BJ (cell line): ENCODE measurements at regions not wholly inside any gene's neighbourhood (a gene's known extent, or its start where the extent isn't known, plus 50 kb on each side); places are given as distances from the start of the nearest gene placed in this dataset.

Experiments
- CTCF ChIA-PET: fragments of 350-600 bp; formaldehyde crosslinking; extraction: SDS; loops from one replicate; lab custom pipeline; 2021; ENCODE audit warnings: antibody characterized with exemption, inconsistent platforms; lab: Yijun Ruan, JAX
- POLR2A ChIA-PET: fragments of 300-600 bp; sonication (Branson Sonifier 250); formaldehyde crosslinking; extraction: SDS; loops from one replicate; lab custom pipeline; 2021; ENCODE audit warnings: antibody characterized with exemption; lab: Charles Lee
- DNase-seq: peaks from one replicate; pipeline ENCODE4 v3.0.0-alpha.2; 2011; ENCODE audit warnings: low read depth
- H3K27me3 ChIP-seq: 2 replicates; pipeline ENCODE4 v1.6.0; 2011; ENCODE audit warnings: low read length; ENCODE audit not compliant: control insufficient read depth, insufficient read depth
- H3K36me3 ChIP-seq: 2 replicates; pipeline ENCODE4 v1.5.1; 2011; ENCODE audit warnings: low read length; ENCODE audit not compliant: control insufficient read depth, insufficient read depth
- H3K4me3 ChIP-seq: 2 replicates; pipeline ENCODE4 v1.5.1; 2011; ENCODE audit warnings: low read depth, mild to moderate bottlenecking, control low read depth, low read length
- TF ChIP-seq, protein P1 (sequence below): IDR thresholded peaks from 2 replicates; pipeline ENCODE4 v1.5.1; 2011; ENCODE audit warnings: low read depth, mild to moderate bottlenecking, control low read depth, inconsistent platforms, low read length, moderate library complexity; ENCODE audit not compliant: insufficient read depth

DNA sequence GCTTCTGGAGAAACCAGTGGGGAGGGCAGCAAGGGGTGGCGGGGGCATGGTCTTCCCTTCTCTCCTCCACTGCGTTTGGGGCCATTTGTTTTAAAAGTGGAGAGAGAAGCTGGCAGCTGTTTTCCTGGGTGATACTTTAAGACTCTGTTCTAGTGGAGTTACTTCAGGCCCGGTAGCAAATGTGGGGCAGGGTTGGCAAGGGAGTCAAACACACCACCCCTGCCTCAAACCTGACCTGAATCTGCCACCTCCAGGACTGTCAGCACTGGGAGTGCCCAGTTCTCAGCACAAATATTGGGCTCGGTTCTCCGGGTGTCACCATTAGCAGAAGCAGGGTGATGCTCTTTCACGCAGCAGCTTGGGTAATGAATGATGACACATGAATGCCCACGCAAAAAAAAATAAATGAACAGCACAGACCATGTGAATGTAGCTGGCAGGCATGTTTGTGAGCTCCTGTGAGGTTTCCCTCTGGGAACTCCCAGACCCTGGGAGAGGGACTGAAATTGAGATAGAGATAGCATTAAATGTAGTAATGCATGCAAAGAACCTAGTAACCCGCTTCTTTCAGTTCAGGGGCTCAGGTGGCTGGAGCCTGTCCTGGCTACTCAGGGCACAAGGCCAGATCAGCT lies 424.0 kb downstream of the MCTP2 start:
- ChIA-PET CTCF (interaction anchor here (1.8 kb wide), 1 partner anchor 15 kb away, joined by 5 read pairs; no protein-coding TSS in a partner anchor), POLR2A (no interaction called here)
- TF ChIP-seq, protein P1, sequence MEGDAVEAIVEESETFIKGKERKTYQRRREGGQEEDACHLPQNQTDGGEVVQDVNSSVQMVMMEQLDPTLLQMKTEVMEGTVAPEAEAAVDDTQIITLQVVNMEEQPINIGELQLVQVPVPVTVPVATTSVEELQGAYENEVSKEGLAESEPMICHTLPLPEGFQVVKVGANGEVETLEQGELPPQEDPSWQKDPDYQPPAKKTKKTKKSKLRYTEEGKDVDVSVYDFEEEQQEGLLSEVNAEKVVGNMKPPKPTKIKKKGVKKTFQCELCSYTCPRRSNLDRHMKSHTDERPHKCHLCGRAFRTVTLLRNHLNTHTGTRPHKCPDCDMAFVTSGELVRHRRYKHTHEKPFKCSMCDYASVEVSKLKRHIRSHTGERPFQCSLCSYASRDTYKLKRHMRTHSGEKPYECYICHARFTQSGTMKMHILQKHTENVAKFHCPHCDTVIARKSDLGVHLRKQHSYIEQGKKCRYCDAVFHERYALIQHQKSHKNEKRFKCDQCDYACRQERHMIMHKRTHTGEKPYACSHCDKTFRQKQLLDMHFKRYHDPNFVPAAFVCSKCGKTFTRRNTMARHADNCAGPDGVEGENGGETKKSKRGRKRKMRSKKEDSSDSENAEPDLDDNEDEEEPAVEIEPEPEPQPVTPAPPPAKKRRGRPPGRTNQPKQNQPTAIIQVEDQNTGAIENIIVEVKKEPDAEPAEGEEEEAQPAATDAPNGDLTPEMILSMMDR, result no peak
- no peaks in the 10 kb centered on the region for H3K27me3 ChIP-seq
- H3K36me3 ChIP-seq, result no peaks in the 10 kb centered on the region
- DNase-seq, result no peak
- no peak overlapping the region for H3K4me3 ChIP-seq

- DNase-seq, result no peak
- CTCF ChIA-PET, result interaction anchor here (1.1 kb wide), 1 partner anchor 13 kb away, joined by 3 read pairs; no protein-coding TSS in a partner anchor
- Histone ChIP-seq H3K36me3 (no peaks in the 10 kb centered on the region), H3K4me3 (no peak overlapping the region), H3K27me3 (no peaks in the 10 kb centered on the region)
- TF ChIP-seq, protein P1, result no peak
- POLR2A ChIA-PET, result no interaction called here
Observed at GRCh38 chr15:94665676-94666441, 434.5 kb downstream of the MCTP2 start.

DNA sequence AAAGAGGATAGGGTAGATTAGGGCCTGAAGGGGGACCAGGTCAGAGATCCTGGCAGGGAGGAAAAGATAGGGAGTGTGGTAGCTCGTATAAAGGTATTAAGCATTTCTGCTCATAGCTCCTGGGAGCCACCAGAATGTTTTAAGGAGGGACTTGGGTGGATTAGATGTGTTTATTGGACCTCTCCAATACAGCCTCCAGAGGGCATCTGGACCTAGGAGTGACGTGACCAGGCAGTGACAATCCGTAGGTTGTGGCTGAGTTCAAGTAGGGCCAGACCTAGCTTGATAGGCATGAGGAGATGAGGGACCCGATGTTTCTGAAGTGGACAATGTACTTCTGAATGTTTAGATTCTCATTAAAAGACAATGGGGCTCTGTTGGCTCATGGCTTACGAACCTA lies 435.2 kb downstream of the MCTP2 start:
- CTCF ChIA-PET, result no interaction called here
- H3K27me3 ChIP-seq, result no peaks in the 10 kb centered on the region
- H3K36me3 ChIP-seq, result no peaks in the 10 kb centered on the region
- no peak for DNase-seq
- H3K4me3 ChIP-seq, result no peak overlapping the region
- POLR2A ChIA-PET, result no interaction called here
- TF ChIP-seq, protein P1, result no peak

DNA sequence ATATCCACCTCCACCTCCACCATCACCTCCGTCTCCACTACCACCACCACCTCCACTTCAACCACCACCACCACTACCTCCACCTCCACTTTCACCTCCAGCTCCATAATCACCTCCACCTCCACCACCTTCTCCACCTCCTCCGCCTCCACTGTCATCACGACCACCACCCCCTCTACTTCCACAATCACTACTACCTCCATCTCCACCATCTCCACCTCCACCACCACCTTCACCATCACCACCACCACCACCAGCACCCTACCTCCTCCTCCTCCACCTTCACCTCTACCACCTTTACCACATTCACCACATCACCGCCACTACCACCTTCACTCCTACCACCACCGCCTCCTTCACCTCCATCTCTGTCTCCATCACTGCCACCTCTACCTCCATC lies 435.7 kb downstream of the MCTP2 start:
- DNase-seq, result no peak
- no peaks in the 10 kb centered on the region for H3K36me3 ChIP-seq
- CTCF ChIA-PET, result no interaction called here
- H3K27me3 ChIP-seq, result no peaks in the 10 kb centered on the region
- no peak overlapping the region for H3K4me3 ChIP-seq
- TF ChIP-seq, protein P1, result no peak
- POLR2A ChIA-PET, result no interaction called here

GRCh38 chr15:94670438-94671034 lies 439.2 kb downstream of the MCTP2 start:
- ChIA-PET CTCF (interaction anchor here (0.5 to 1.4 kb wide), 6 partner anchors 9 to 668 kb away, joined by 3 to 5 read pairs (median 3); no protein-coding TSS in a partner anchor), POLR2A (no interaction called here)
- Histone ChIP-seq H3K4me3 (no peak overlapping the region), H3K27me3 (no peaks in the 10 kb centered on the region), H3K36me3 (no peaks in the 10 kb centered on the region)
- no peak for DNase-seq
- TF ChIP-seq, protein P1, result peak; percentile 55
